HCT116 (cell line): ENCODE measurements at regions not wholly inside any gene's neighbourhood (a gene's known extent, or its start where the extent isn't known, plus 50 kb on each side); places are given as distances from the start of the nearest gene placed in this dataset.
"Not testable (repeated sequence)": the region's sequence is repeated elsewhere in the genome, so short reads cannot be mapped to it uniquely, and the experiment has no call there.

Source experiments
- ATAC-seq: fragments of 200-7000 bp; cut with Tn5 transposase; 2 replicates; pipeline ENCODE4 v1.9.1; 2020; ENCODE audit warnings: mild to moderate bottlenecking, moderate library complexity
- BruUV-seq: library from RNA; stranded (reverse); fragments of 400-500 nt; replicated peaks from 2 replicates; lab custom pipeline; 2021; lab: Mats Ljungman, UMichigan
- CTCF ChIA-PET: fragments of 300-600 bp; sonication (Branson Sonifier 250); formaldehyde crosslinking; loops from one replicate; lab custom pipeline; 2021; ENCODE audit warnings: antibody characterized with exemption; lab: Charles Lee
- POLR2A ChIA-PET: fragments of 300-600, 350-600 bp; sonication (Branson Sonifier 250); formaldehyde crosslinking; loops from one replicate; lab custom pipeline; 2021; ENCODE audit warnings: antibody characterized with exemption; lab: Charles Lee
- RAD21 ChIA-PET, 2 experiments: fragments of 300-600 bp; sonication (Branson Sonifier 250); formaldehyde crosslinking; loops; one replicate each; lab custom pipeline; 2023; ENCODE audit warnings: low total read pairs in 2 of 2; ENCODE audit not compliant: uncharacterized antibody in 2 of 2, unreplicated experiment in 2 of 2, low non-redundant PET in 1 of 2; lab: Charles Lee
- DNase-seq: peaks from one replicate; pipeline ENCODE4 v3.0.0-alpha.2; 2010; ENCODE audit warnings: low read depth, low spot score
- H2AFZ ChIP-seq: fragments of 200-600 bp; shearing (Covaris generic), sonication (generic); 2 replicates; pipeline ENCODE4 v1.6.1; 2017; ENCODE audit warnings: low read depth, mixed run types, mixed read lengths, antibody characterized with exemption, low read length; ENCODE audit not compliant: poor library complexity, severe bottlenecking
- H3K27ac ChIP-seq: 2 replicates; pipeline ENCODE4 v1.5.1; 2012; ENCODE audit warnings: low read depth, low read length
- H3K27me3 ChIP-seq: fragments of 200-600 bp; sonication (generic); 2 replicates; pipeline ENCODE4 v1.6.1; 2016; ENCODE audit warnings: mixed run types, low read length, mixed read lengths; ENCODE audit not compliant: insufficient read depth
- H3K36me3 ChIP-seq, 2 experiments: fragments of 200-500 bp in 1 of 2; fragments of 200-600 bp in 1 of 2; sonication (Bioruptor generic) in 1 of 2; sonication (generic) in 1 of 2; 2 replicates each; pipeline versions ENCODE4 v1.5.1 to v1.6.1; 2014 to 2016; ENCODE audit warnings: low read length in 2 of 2, inconsistent platforms in 1 of 2, mixed read lengths in 1 of 2, mixed run types in 1 of 2; ENCODE audit not compliant: insufficient read depth in 2 of 2, control insufficient read depth in 1 of 2
- H3K4me1 ChIP-seq, 2 experiments: fragments of 200-600 bp in 1 of 2; sonication (generic) in 1 of 2; 2 replicates each; pipeline versions ENCODE4 v1.5.1 to v1.6.1; 2012 to 2017; ENCODE audit warnings: low read length in 2 of 2, inconsistent platforms in 1 of 2, mild to moderate bottlenecking in 1 of 2, mixed read lengths in 1 of 2, mixed run types in 1 of 2, moderate library complexity in 1 of 2; ENCODE audit not compliant: insufficient read depth in 2 of 2, control insufficient read depth in 1 of 2
- H3K4me2 ChIP-seq: fragments of 200-600 bp; sonication (generic); 2 replicates; pipeline ENCODE4 v1.6.1; 2017; ENCODE audit warnings: mixed run types, low read length, mixed read lengths
- H3K4me3 ChIP-seq, 2 experiments: fragments of 200-600 bp in 1 of 2; sonication (generic) in 1 of 2; replicated peaks in 1 of 2; 2 replicates each; pipeline ENCODE4 v1.5.1; 2011 to 2016; ENCODE audit warnings: low read length in 2 of 2, control low read depth in 1 of 2, low read depth in 1 of 2, mild to moderate bottlenecking in 1 of 2, mixed read lengths in 1 of 2, mixed run types in 1 of 2
- H3K79me2 ChIP-seq: fragments of 200-600 bp; sonication (generic); 2 replicates; pipeline ENCODE4 v1.6.1; 2017; ENCODE audit warnings: mild to moderate bottlenecking, mixed run types, low read length, moderate library complexity, mixed read lengths; ENCODE audit not compliant: insufficient read depth
- H3K9ac ChIP-seq: fragments of 200-600 bp; sonication (generic); 2 replicates; pipeline ENCODE4 v1.6.1; 2016; ENCODE audit warnings: low read length, mixed read lengths
- H3K9me2 ChIP-seq: fragments of 200-600 bp; sonication (generic), shearing (Covaris generic); 2 replicates; pipeline ENCODE4 v1.6.1; 2017; ENCODE audit warnings: mixed run types, mild to moderate bottlenecking, moderate library complexity; ENCODE audit not compliant: insufficient read depth
- H3K9me3 ChIP-seq, 2 experiments: fragments of 200-500 bp in 1 of 2; fragments of 200-600 bp in 1 of 2; sonication (Bioruptor generic) in 1 of 2; sonication (generic) in 1 of 2; 2 replicates each; pipeline ENCODE4 v1.6.1; 2014 to 2017; ENCODE audit warnings: low read length in 2 of 2, mixed read lengths in 2 of 2, inconsistent platforms in 1 of 2, low read depth in 1 of 2, mild to moderate bottlenecking in 1 of 2, mixed run types in 1 of 2, moderate library complexity in 1 of 2; ENCODE audit not compliant: control insufficient read depth in 1 of 2, insufficient read depth in 1 of 2
- H4K20me1 ChIP-seq: fragments of 200-600 bp; sonication (generic), shearing (Covaris generic); 2 replicates; pipeline ENCODE4 v1.6.1; 2017; ENCODE audit warnings: mixed run types, mild to moderate bottlenecking, moderate library complexity; ENCODE audit not compliant: insufficient read depth
- CBX3 ChIP-seq: IDR thresholded peaks from 2 replicates; pipeline ENCODE4 v1.6.1; 2012; ENCODE audit warnings: low read depth
- intact Hi-C: fragments of 100-400 bp; cut with micrococcal nuclease; formaldehyde crosslinking; loops from 2 replicates; pipeline ENCODE4 v1.10.0; 2022

DNA sequence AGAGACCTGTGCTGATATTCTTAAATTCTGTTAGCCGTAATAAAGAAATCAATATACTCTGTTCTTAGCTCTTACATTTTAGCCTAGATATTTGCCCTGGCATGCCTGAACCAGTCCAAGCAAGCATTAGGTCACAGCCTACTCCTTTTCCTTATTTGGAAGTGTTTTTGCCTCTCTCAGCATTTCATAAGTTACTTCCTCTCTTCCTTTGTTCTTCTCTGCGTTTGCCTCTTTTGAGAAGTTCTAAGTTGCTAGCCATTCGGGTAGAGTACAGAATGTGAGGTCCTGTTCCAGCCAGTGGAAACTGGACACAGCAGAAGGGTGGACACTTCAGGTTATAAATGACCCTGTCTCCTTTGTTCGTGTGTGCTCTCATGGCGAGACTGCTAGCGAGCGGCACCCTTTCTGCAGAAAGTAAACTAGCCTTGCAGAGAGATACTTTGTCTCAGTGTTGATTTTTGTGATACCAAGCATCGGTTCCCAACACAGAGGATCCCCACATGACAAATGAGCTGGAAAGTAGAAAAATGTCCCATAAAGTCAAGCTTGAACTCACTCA, 75.0 kb upstream of the FAM153A start:
- H3K9me3 ChIP-seq, H3K9ac ChIP-seq, POLR2A ChIA-PET, H3K27me3 ChIP-seq, CTCF ChIA-PET, RAD21 ChIA-PET, H3K9me2 ChIP-seq, H3K36me3 ChIP-seq, H3K27ac ChIP-seq, BruUV-seq, H3K4me2 ChIP-seq, H3K4me1 ChIP-seq, H4K20me1 ChIP-seq, H3K4me3 ChIP-seq, DNase-seq, H2AFZ ChIP-seq, intact Hi-C loops, ATAC-seq, H3K79me2 ChIP-seq: not testable (repeated sequence)
- peak; percentile 40; the same call in 1 of the 2 replicates for TF ChIP-seq CBX3

DNA sequence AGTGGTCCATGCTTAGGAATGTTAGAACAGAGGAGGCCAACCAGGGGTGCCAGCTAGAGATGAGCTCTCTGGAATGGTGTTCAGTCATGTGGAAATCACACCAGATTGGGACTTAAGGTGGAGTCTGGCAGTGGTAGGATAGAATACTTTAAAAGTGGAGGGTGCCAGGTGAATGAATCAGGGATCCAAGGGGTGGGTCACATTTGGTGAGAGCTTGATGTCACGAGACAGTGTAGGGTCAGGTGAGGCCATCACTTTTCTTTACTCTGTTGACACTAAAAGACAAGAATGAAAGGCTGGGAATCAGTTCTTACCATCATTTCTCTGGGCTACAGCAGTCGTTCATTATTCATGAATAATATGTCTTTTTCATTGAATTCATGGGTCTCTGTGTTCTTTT, 73.8 kb upstream of the FAM153A start:
- RAD21 ChIA-PET, H3K36me3 ChIP-seq, H2AFZ ChIP-seq: not testable (repeated sequence)

DNA sequence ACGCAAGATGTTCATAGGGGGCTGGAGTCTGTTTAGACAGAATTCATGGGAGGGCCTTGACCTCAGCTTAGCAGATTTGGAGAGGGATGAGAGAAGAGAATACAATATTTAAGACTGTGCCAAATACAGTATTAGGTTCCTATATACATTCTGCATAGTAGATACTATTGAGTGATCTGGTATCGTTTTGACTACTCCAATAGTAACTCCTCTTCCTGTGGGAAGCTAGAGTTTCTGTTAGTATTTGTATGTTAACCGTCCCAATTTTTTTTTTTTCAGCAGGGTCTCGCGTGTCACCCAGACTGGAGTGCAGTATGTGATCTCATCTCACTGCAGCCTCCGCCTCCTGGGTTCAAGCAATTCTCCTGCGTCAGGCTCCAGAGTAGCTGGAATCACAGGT, 65.2 kb upstream of the FAM153A start:
- intact Hi-C loops, H3K27me3 ChIP-seq, ATAC-seq, H3K4me1 ChIP-seq, POLR2A ChIA-PET, BruUV-seq, H3K36me3 ChIP-seq, H4K20me1 ChIP-seq, RAD21 ChIA-PET, H3K79me2 ChIP-seq, H3K4me2 ChIP-seq, H3K27ac ChIP-seq, H3K4me3 ChIP-seq, DNase-seq, H2AFZ ChIP-seq, CTCF ChIA-PET, H3K9me2 ChIP-seq, H3K9me3 ChIP-seq, H3K9ac ChIP-seq: not testable (repeated sequence)

More for the DNA sequence above, 73.8 kb upstream of the FAM153A start:
- H4K20me1 ChIP-seq, H3K79me2 ChIP-seq, BruUV-seq, ATAC-seq, H3K4me3 ChIP-seq, H3K9me3 ChIP-seq, H3K27me3 ChIP-seq, H3K4me2 ChIP-seq, H3K9me2 ChIP-seq, H3K9ac ChIP-seq, POLR2A ChIA-PET, H3K4me1 ChIP-seq, intact Hi-C loops, DNase-seq, H3K27ac ChIP-seq, CTCF ChIA-PET: not testable (repeated sequence)

DNA sequence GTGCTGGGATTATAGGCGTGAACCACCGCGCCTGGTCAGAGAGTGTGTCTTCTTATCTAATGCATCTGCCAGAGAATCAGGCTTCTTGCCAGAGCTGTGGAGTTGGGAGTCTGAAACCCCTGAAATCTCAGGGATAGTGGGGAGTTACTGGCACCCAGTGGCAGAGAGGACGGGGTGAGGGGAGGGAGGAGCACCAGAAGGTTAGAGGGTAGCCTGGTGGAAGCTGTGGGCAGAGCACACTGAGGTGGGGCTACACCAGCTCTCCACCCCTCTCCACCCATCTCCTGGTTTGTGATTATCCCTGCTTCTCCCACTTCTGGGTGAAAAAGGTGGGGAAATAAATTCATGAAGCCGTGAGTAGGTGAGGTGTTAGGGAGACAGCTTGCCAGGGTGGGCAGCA, 63.9 kb upstream of the FAM153A start:
- not testable (repeated sequence) for H4K20me1 ChIP-seq, BruUV-seq

More for the DNA sequence above, 63.9 kb upstream of the FAM153A start:
- DNase-seq, H3K4me3 ChIP-seq, RAD21 ChIA-PET, H3K27me3 ChIP-seq, POLR2A ChIA-PET, intact Hi-C loops, H3K4me1 ChIP-seq, H3K36me3 ChIP-seq, H2AFZ ChIP-seq, H3K79me2 ChIP-seq, CTCF ChIA-PET, H3K27ac ChIP-seq, H3K9ac ChIP-seq, H3K9me2 ChIP-seq, H3K4me2 ChIP-seq, H3K9me3 ChIP-seq: not testable (repeated sequence)
- ATAC-seq = peak; percentile 75
